ENCODE measurements at regions not wholly inside any gene's neighbourhood (a gene's known extent, or its start where the extent isn't known, plus 50 kb on each side); places are given as distances from the start of the nearest gene placed in this dataset.

DNA sequence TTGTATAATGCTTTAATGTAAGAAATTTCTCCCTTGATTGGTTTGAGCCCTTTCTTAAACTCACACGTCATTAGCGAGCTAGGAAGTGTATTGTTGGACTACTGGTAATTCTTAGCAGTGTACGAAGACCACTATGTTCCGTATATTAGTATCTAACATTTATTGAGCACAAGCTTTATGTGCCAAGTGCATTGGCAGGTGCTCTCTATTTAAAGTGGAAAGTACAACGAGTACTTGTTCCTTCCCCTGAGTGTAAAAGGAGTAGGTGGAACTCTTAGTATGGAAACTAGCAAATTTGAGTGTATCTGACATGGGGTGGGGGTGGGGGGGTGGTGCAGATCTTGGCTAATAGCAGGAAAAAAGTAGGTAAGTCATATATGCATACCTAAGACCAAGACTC lies 594.7 kb downstream of the FGF9 start:
- no peaks in the 10 kb centered on the region for H3K27me3 ChIP-seq (ENCODE audit: insufficient read depth)
- ChIA-PET POLR2A (no interaction called here), CTCF (no interaction called here)
- no peak overlapping the region for H3K9ac ChIP-seq
- no peaks in the 10 kb centered on the region for H3K9me2 ChIP-seq
- no peak overlapping the region for H3K27ac ChIP-seq (ENCODE audit: low read depth in 2 of 2, low read length in 1 of 2)
- H3K79me2 ChIP-seq (ENCODE audit: insufficient read depth), result no peaks in the 10 kb centered on the region
- no peak overlapping the region for H3K4me2 ChIP-seq
- no peaks in the 10 kb centered on the region for H3K36me3 ChIP-seq (replicated peaks in 1 of 2; ENCODE audit: control insufficient read depth in 1 of 2, insufficient read depth in 2 of 2, low read length in 1 of 2)
- 24% methylated on average over 5 of the region's 5 CpGs for WGBS (ENCODE audit: low lambda C conversion rate)
- H3K4me1 ChIP-seq (ENCODE audit: control insufficient read depth in 1 of 2, insufficient read depth in 2 of 2, low read depth in 1 of 2, low read length in 1 of 2), result no peaks in the 10 kb centered on the region
- DNase-seq, result no peak
- H2AFZ ChIP-seq (ENCODE audit: low read depth), result no peak overlapping the region
- H3F3A ChIP-seq (replicated peaks; ENCODE audit: insufficient read depth), result no peaks in the 10 kb centered on the region
- no peaks in the 10 kb centered on the region for H4K20me1 ChIP-seq (ENCODE audit: insufficient read depth)
- TF ChIP-seq FOXJ3 (CRISPR knock-in tag; IDR thresholded peaks at IDR 0.05), result no peak
- TF ChIP-seq GATA2 (CRISPR knock-in tag; IDR thresholded peaks at IDR 0.05), result no peak
- TF ChIP-seq TAF1 (IDR thresholded peaks at IDR 0.05; ENCODE audit: borderline replicate concordance, low read depth, low read length), result no peak
- no peak for TF ChIP-seq RCOR1 (IDR thresholded peaks at IDR 0.05; ENCODE audit: low read length)
- no peak for TF ChIP-seq EP300 (IDR thresholded peaks at IDR 0.05; ENCODE audit: borderline replicate concordance in 1 of 2, low read depth in 1 of 2, low read length in 1 of 2)
- TF ChIP-seq JUND (IDR thresholded peaks at IDR 0.05), result no peak
- TF ChIP-seq, protein P1, sequence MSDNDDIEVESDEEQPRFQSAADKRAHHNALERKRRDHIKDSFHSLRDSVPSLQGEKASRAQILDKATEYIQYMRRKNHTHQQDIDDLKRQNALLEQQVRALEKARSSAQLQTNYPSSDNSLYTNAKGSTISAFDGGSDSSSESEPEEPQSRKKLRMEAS (IDR thresholded peaks at IDR 0.05; ENCODE audit: low read depth), result no peak
- TF ChIP-seq TEAD4 (IDR thresholded peaks at IDR 0.05; ENCODE audit: borderline replicate concordance, insufficient read depth), result no peak
- TF ChIP-seq SIN3A (IDR thresholded peaks at IDR 0.05; ENCODE audit: borderline replicate concordance, low read depth, low read length), result no peak
- TF ChIP-seq FOXM1 (IDR thresholded peaks at IDR 0.05; ENCODE audit: low read depth), result no peak
- TF ChIP-seq, protein P2, sequence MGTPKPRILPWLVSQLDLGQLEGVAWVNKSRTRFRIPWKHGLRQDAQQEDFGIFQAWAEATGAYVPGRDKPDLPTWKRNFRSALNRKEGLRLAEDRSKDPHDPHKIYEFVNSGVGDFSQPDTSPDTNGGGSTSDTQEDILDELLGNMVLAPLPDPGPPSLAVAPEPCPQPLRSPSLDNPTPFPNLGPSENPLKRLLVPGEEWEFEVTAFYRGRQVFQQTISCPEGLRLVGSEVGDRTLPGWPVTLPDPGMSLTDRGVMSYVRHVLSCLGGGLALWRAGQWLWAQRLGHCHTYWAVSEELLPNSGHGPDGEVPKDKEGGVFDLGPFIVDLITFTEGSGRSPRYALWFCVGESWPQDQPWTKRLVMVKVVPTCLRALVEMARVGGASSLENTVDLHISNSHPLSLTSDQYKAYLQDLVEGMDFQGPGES (IDR thresholded peaks at IDR 0.05; ENCODE audit: low read depth, low read length), result no peak
- no peak for TF ChIP-seq FOSL2 (IDR thresholded peaks at IDR 0.05; ENCODE audit: borderline replicate concordance, low read depth)
- TF ChIP-seq, protein P3, sequence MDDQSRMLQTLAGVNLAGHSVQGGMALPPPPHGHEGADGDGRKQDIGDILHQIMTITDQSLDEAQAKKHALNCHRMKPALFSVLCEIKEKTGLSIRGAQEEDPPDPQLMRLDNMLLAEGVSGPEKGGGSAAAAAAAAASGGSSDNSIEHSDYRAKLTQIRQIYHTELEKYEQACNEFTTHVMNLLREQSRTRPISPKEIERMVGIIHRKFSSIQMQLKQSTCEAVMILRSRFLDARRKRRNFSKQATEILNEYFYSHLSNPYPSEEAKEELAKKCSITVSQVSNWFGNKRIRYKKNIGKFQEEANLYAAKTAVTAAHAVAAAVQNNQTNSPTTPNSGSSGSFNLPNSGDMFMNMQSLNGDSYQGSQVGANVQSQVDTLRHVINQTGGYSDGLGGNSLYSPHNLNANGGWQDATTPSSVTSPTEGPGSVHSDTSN (IDR thresholded peaks at IDR 0.05), result no peak
- H3K9me3 ChIP-seq, result no peaks in the 10 kb centered on the region
- H3K4me3 ChIP-seq (ENCODE audit: low read depth in 2 of 2, low read length in 1 of 2), result no peak overlapping the region

DNA sequence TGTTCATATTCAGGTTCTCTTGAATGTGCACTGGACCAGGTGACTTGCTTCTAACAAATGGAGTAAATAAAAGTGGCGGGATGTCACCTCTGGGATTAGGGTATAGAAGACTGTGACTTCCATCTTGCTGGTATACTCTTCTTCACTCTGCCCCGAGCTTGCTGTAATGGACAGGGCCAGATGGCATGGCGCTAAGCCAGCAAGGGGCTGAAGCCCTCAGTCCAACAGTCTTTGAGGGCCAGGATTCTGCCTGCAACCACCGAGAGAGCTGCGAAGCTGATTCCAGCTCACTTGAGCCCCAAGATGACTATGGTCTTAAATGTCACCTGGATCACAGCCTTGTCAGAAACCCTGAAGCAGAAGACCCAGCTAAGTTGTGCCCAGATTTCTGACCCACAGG lies 600.0 kb downstream of the FGF9 start:
- DNase-seq, result no peak
- no peak for TF ChIP-seq GABPA (IDR thresholded peaks at IDR 0.05; ENCODE audit: low read depth)
- no peak for TF ChIP-seq EZH2phosphoT487 (IDR thresholded peaks at IDR 0.05; ENCODE audit: borderline replicate concordance, low read depth)
- no peak for TF ChIP-seq FOXM1 (IDR thresholded peaks at IDR 0.05; ENCODE audit: low read depth)
- TF ChIP-seq MEF2A (IDR thresholded peaks at IDR 0.05; ENCODE audit: borderline replicate concordance, low read depth), result no peak
- TF ChIP-seq, protein P2 (IDR thresholded peaks at IDR 0.05; ENCODE audit: low read depth, low read length), result no peak
- no peak for TF ChIP-seq JUND (IDR thresholded peaks at IDR 0.05)
- no peak for TF ChIP-seq SIN3A (IDR thresholded peaks at IDR 0.05; ENCODE audit: borderline replicate concordance, low read depth, low read length)
- no peak for TF ChIP-seq NFIC (IDR thresholded peaks at IDR 0.05; ENCODE audit: borderline replicate concordance)
- no peak for TF ChIP-seq POLR2AphosphoS5 (IDR thresholded peaks at IDR 0.05; ENCODE audit: low read depth, low read length)
- TF ChIP-seq FOSL2 (IDR thresholded peaks at IDR 0.05; ENCODE audit: borderline replicate concordance, low read depth), result no peak
- TF ChIP-seq, protein P3 (IDR thresholded peaks at IDR 0.05), result no peak
- TF ChIP-seq, protein P1 (IDR thresholded peaks at IDR 0.05; ENCODE audit: low read depth), result no peak
- TF ChIP-seq ZBTB33 (IDR thresholded peaks at IDR 0.05; ENCODE audit: borderline replicate concordance, low read depth), result no peak
- H3K79me2 ChIP-seq (ENCODE audit: insufficient read depth), result no peaks in the 10 kb centered on the region
- H3K9ac ChIP-seq, result no peak overlapping the region
- no peak overlapping the region for H3K27ac ChIP-seq (ENCODE audit: low read depth in 2 of 2, low read length in 1 of 2)
- no peak overlapping the region for H2AFZ ChIP-seq (ENCODE audit: low read depth)
- CTCF ChIA-PET, result no interaction called here
- H3K4me2 ChIP-seq, result no peak overlapping the region
- no peaks in the 10 kb centered on the region for H3K36me3 ChIP-seq (replicated peaks in 1 of 2; ENCODE audit: control insufficient read depth in 1 of 2, insufficient read depth in 2 of 2, low read length in 1 of 2)
- no peaks in the 10 kb centered on the region for H4K20me1 ChIP-seq (ENCODE audit: insufficient read depth)
- 0% methylated on average over 4 of the region's 5 CpGs for WGBS (ENCODE audit: low lambda C conversion rate)
- no peak overlapping the region for H3K4me3 ChIP-seq (ENCODE audit: low read depth in 2 of 2, low read length in 1 of 2)
- no peaks in the 10 kb centered on the region for H3K9me2 ChIP-seq
- H3F3A ChIP-seq (replicated peaks; ENCODE audit: insufficient read depth), result no peaks in the 10 kb centered on the region
- no peaks in the 10 kb centered on the region for H3K9me3 ChIP-seq
- POLR2A ChIA-PET, result no interaction called here
- H3K4me1 ChIP-seq (ENCODE audit: control insufficient read depth in 1 of 2, insufficient read depth in 2 of 2, low read depth in 1 of 2, low read length in 1 of 2), result no peaks in the 10 kb centered on the region
- H3K27me3 ChIP-seq (ENCODE audit: insufficient read depth), result no peaks in the 10 kb centered on the region

Data from SK-N-SH (cell line).